PC-3 (cell line): ENCODE measurements at regions not wholly inside any gene's neighbourhood (a gene's known extent, or its start where the extent isn't known, plus 50 kb on each side); places are given as distances from the start of the nearest gene placed in this dataset.

Source experiments
- EZH2 ChIP-seq: fragments of 300-600 bp; sonication (generic); IDR thresholded peaks from one replicate; pipeline ENCODE4 v1.6.1; 2017; ENCODE audit warnings: antibody characterized with exemption, mild to moderate bottlenecking, low read length; ENCODE audit not compliant: unreplicated experiment
- EZH2phosphoT487 ChIP-seq: fragments of 300-600 bp; sonication (generic); IDR thresholded peaks from 2 replicates; pipeline ENCODE4 v1.6.1; 2018; ENCODE audit warnings: mild to moderate bottlenecking, antibody characterized with exemption, low read length, borderline replicate concordance
- TF ChIP-seq, protein P1 (sequence below): fragments of 300-600 bp; sonication (generic); conservative IDR thresholded peaks from 2 replicates; pipeline ENCODE4 v1.5.1; 2017; ENCODE audit warnings: antibody characterized with exemption, low read depth, mild to moderate bottlenecking, low read length

DNA sequence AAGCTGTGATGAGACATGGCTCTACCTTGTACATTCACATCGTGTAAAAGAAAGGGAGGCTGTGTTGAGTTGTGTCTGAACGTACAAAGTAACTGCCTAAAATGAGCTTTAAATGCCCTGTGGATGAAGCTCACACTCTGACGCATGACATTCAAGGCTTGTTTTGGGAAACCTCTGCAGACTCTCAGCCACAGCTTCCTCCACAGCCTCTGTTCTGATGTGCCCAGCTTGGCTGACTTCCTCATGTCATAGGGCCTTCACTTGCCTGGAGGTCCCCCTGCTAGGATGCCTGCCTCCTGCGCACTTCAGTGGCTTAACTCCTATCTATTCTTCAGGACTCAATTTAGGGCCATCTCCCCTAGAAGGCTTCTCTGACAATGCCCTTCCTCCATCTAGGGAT lies 230.0 kb upstream of the HABP2 start:
- TF ChIP-seq, protein P1, sequence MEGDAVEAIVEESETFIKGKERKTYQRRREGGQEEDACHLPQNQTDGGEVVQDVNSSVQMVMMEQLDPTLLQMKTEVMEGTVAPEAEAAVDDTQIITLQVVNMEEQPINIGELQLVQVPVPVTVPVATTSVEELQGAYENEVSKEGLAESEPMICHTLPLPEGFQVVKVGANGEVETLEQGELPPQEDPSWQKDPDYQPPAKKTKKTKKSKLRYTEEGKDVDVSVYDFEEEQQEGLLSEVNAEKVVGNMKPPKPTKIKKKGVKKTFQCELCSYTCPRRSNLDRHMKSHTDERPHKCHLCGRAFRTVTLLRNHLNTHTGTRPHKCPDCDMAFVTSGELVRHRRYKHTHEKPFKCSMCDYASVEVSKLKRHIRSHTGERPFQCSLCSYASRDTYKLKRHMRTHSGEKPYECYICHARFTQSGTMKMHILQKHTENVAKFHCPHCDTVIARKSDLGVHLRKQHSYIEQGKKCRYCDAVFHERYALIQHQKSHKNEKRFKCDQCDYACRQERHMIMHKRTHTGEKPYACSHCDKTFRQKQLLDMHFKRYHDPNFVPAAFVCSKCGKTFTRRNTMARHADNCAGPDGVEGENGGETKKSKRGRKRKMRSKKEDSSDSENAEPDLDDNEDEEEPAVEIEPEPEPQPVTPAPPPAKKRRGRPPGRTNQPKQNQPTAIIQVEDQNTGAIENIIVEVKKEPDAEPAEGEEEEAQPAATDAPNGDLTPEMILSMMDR: no peak
- TF ChIP-seq EZH2phosphoT487: no peak
- no peak for TF ChIP-seq EZH2
